ENCODE measurements at regions not wholly inside any gene's neighbourhood (a gene's known extent, or its start where the extent isn't known, plus 50 kb on each side); places are given as distances from the start of the nearest gene placed in this dataset.

- in situ Hi-C loops (cut with HindIII; ENCODE audit: low sequenced_read_pairs), result no loop called here
- H3K4me3 ChIP-seq (ENCODE audit: low read depth, low read length), result no peak overlapping the region
- no peak for DNase-seq (ENCODE audit: low read depth)
- no peak for TF ChIP-seq CTCF (IDR thresholded peaks at IDR 0.05; ENCODE audit: low read depth, low read length, missing control alignments)
These were observed 134.7 kb upstream of the ZNF608 start for GRCh38 chr5:124880903-124881697.

GRCh38 chr5:124883681-124884080, 137.2 kb upstream of the ZNF608 start:
- H3K4me3 ChIP-seq (ENCODE audit: low read depth, low read length), result no peak overlapping the region
- DNase-seq (ENCODE audit: low read depth), result no peak
- in situ Hi-C loops (cut with HindIII; ENCODE audit: low sequenced_read_pairs), result no loop called here
- TF ChIP-seq CTCF (IDR thresholded peaks at IDR 0.05; ENCODE audit: low read depth, low read length, missing control alignments), result no peak

- no peak for TF ChIP-seq CTCF (IDR thresholded peaks at IDR 0.05; ENCODE audit: low read depth, low read length, missing control alignments)
- in situ Hi-C loops (cut with HindIII; ENCODE audit: low sequenced_read_pairs), result no loop called here
- no peak overlapping the region for H3K4me3 ChIP-seq (ENCODE audit: low read depth, low read length)
- DNase-seq (ENCODE audit: low read depth), result no peak
These were observed 137.7 kb upstream of the ZNF608 start for GRCh38 chr5:124884114-124884513.

- TF ChIP-seq CTCF (IDR thresholded peaks at IDR 0.05; ENCODE audit: low read depth, low read length, missing control alignments), result no peak
- no peak overlapping the region for H3K4me3 ChIP-seq (ENCODE audit: low read depth, low read length)
- in situ Hi-C loops (cut with HindIII; ENCODE audit: low sequenced_read_pairs), result no loop called here
- DNase-seq (ENCODE audit: low read depth), result no peak
These were observed 139.1 kb upstream of the ZNF608 start for GRCh38 chr5:124885490-124885889.

- in situ Hi-C loops (cut with HindIII; ENCODE audit: low sequenced_read_pairs), result no loop called here
- DNase-seq (ENCODE audit: low read depth), result no peak
- TF ChIP-seq CTCF (IDR thresholded peaks at IDR 0.05; ENCODE audit: low read depth, low read length, missing control alignments), result no peak
- no peak overlapping the region for H3K4me3 ChIP-seq (ENCODE audit: low read depth, low read length)
These were observed 140.8 kb upstream of the ZNF608 start for GRCh38 chr5:124887223-124887622.

GRCh38 chr5:124888050-124888506, 141.6 kb upstream of the ZNF608 start:
- in situ Hi-C loops (cut with HindIII; ENCODE audit: low sequenced_read_pairs), result no loop called here
- no peak for TF ChIP-seq CTCF (IDR thresholded peaks at IDR 0.05; ENCODE audit: low read depth, low read length, missing control alignments)
- H3K4me3 ChIP-seq (ENCODE audit: low read depth, low read length), result no peak overlapping the region
- no peak for DNase-seq (ENCODE audit: low read depth)
